ENCODE measurements at regions not wholly inside any gene's neighbourhood (a gene's known extent, or its start where the extent isn't known, plus 50 kb on each side); places are given as distances from the start of the nearest gene placed in this dataset.
A peak's percentile ranks its signal among the peaks of the same experiment; 100 is the strongest.

GRCh38 chr14:98014851-98015615 is 1217.9 kb downstream of the VRK1 start:
- Mint-ChIP-seq H3K4me3 (no peak overlapping the region), H3K9me3 (no peaks in the 10 kb centered on the region), H3K27me3 (no peaks in the 10 kb centered on the region), H3K27ac (peak overlapping the region in 1 of 2 donors; percentile 50), H3K36me3 (ENCODE audit: insufficient read depth) (peaks cover 2% of the 10 kb centered on the region), H3K4me1 (ENCODE audit: low read depth in 2 of 2) (peaks cover 30 to 34% of the 10 kb centered on the region in 2 donors)
- ATAC-seq (replicated peaks) (no peak), DNase-seq (no peak)

DNA sequence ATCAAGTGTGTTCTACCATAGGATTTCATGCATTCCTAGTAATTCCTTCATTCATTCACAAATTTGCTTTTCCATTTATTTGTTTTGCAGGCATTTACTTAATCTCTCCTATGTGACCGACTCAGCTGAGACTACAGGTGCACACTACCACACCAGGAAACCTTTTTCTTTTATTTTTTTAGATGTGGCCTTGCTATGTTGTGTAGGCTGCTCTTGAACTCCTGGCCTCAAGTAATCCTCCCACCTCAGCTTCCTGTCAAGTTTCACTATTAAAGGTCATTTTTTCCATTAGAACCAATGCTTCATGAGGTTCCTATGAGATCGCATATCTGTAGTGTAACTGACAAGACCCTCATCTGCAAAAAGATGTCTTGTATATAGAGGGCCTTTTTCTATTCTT is 1218.7 kb downstream of the VRK1 start:
- DNase-seq (no peak), ATAC-seq (replicated peaks) (no peak)
- H3K4me3 Mint-ChIP-seq: no peak overlapping the region
- no peaks in the 10 kb centered on the region for H3K27me3 Mint-ChIP-seq
- H3K9me3 Mint-ChIP-seq: no peaks in the 10 kb centered on the region
- peak overlapping the region in 1 of 2 donors; percentile 16 for H3K27ac Mint-ChIP-seq
- H3K36me3 Mint-ChIP-seq (ENCODE audit: insufficient read depth): peaks cover 2% of the 10 kb centered on the region
- H3K4me1 Mint-ChIP-seq (ENCODE audit: low read depth in 2 of 2): peaks cover 30 to 34% of the 10 kb centered on the region in 2 donors

GRCh38 chr14:98018628-98019027 is 1221.4 kb downstream of the VRK1 start:
- Mint-ChIP-seq H3K27me3 (no peaks in the 10 kb centered on the region), H3K9me3 (no peaks in the 10 kb centered on the region), H3K4me3 (no peak overlapping the region), H3K27ac (peak overlapping the region in 1 of 2 donors; percentile 22), H3K4me1 (ENCODE audit: low read depth in 2 of 2) (peaks cover 30 to 34% of the 10 kb centered on the region in 2 donors), H3K36me3 (ENCODE audit: insufficient read depth) (peaks cover 2% of the 10 kb centered on the region)
- DNase-seq: peak in 2 of 3 experiments; percentile 7 to 14
- peak; percentile 86 for ATAC-seq (replicated peaks)

DNA sequence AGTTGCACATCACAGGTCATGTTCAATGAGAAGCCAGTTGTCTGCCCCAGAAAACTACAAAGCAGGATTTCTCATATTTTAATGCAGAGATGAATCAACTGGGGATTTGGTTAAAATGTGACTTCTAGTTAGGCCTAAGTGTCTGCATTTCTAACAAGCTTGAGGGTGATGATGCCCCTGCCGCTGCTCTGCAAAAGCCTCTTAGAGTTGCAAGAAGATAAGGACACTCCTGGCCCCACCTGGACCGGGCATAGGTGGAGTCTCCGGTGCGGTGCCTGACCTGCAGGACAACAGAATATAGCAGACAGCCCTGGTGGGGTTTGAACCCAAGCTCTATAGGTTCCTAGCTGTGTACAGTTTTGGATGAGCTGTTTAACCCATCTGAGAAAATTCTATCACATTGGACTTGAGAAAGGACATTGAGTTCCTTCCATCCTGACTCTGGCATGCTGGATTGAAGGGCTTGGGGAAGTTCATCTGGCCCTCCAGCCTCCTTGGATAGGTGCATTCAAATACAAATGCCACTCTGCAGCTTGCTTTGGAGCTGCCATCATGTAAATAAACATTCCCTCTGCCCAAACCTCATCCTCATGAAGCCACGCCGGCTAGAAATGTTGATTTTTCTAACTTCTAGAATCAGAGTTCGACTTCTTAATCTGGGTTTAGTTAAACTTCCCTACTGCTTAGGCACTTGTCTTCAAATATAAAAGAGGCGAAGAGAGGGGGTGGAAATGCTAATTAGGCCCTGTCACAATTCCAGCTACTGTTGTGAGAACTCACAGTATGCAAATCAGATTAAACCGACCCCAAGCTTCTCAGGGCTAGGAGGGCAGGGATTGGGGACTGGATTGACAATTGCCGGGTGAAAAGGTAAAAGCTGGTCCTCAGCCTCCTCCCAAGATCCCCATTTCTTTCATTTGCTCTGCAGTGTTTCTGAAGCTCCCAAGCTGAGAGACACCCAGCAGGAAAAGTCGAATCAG is 1225.6 kb downstream of the VRK1 start:
- Mint-ChIP-seq H3K27ac (no peak overlapping the region), H3K4me3 (no peak overlapping the region), H3K9me3 (no peaks in the 10 kb centered on the region), H3K27me3 (peaks cover 0 to 6% of the 10 kb centered on the region in 2 donors), H3K36me3 (ENCODE audit: insufficient read depth) (no peaks in the 10 kb centered on the region), H3K4me1 (ENCODE audit: low read depth in 2 of 2) (peaks cover 12 to 13% of the 10 kb centered on the region in 2 donors)
- DNase-seq: no peak
- ATAC-seq (replicated peaks): no peak

GRCh38 chr14:98028162-98028561 is 1231.0 kb downstream of the VRK1 start:
- Mint-ChIP-seq H3K4me1 (ENCODE audit: low read depth in 2 of 2) (no peaks in the 10 kb centered on the region), H3K9me3 (peaks cover 0 to 3% of the 10 kb centered on the region in 2 donors), H3K27me3 (peaks cover 0 to 6% of the 10 kb centered on the region in 2 donors), H3K4me3 (no peak overlapping the region), H3K27ac (no peak overlapping the region), H3K36me3 (ENCODE audit: insufficient read depth) (no peaks in the 10 kb centered on the region)
- no peak for DNase-seq
- ATAC-seq (replicated peaks): no peak

DNA sequence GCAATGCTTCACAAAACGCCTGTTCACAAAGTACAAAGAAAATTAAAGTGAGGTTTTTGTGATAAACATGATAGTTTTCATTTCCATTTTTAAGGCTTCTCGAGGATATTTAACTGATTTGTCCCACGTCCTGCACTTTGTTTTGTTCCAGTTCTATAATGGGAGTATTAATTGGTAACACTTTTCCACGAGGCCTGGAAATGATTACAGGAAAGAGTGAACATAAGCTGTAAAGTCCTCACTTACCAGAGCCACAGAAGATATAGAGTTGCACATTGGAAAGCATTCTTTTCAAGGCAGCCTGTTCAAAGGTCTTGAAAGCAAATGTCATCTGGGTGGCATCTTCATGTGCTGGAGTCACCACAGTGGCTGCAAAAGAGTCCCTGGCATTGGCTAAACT is 1236.6 kb downstream of the BCL11B start:
- Mint-ChIP-seq H3K36me3 (ENCODE audit: insufficient read depth) (no peaks in the 10 kb centered on the region), H3K4me1 (ENCODE audit: low read depth in 2 of 2) (no peaks in the 10 kb centered on the region), H3K27me3 (no peaks in the 10 kb centered on the region), H3K27ac (no peak overlapping the region), H3K4me3 (no peak overlapping the region), H3K9me3 (peaks cover 0 to 3% of the 10 kb centered on the region in 2 donors)
- DNase-seq (no peak), ATAC-seq (replicated peaks) (no peak)

DNA sequence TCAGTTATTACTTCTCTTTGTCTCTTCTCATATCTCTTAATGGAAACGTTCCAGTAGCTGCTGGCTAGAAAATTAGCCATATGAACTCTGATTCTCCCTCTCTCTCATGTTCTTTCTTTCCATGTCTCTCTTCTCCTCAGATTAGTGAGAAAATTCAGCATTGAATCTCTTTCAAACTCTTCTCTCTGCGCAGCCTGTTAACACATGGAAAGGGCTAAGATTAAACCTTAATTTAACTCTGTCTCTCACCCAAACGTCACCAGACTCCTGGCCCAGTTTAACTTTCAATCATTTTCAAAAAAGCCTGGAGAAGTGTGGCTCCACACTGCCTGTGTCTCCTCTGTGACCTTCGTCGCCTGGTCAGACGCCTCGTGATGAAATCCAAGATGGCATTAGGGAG is 1234.2 kb downstream of the BCL11B start:
- ATAC-seq (replicated peaks) (no peak), DNase-seq (no peak)
- Mint-ChIP-seq H3K9me3 (no peaks in the 10 kb centered on the region), H3K27ac (no peak overlapping the region), H3K4me3 (no peak overlapping the region), H3K27me3 (no peaks in the 10 kb centered on the region), H3K4me1 (ENCODE audit: low read depth in 2 of 2) (no peaks in the 10 kb centered on the region), H3K36me3 (ENCODE audit: insufficient read depth) (no peaks in the 10 kb centered on the region)

GRCh38 chr14:98056946-98057345 is 1215.1 kb downstream of the BCL11B start:
- Mint-ChIP-seq H3K36me3 (ENCODE audit: insufficient read depth) (no peaks in the 10 kb centered on the region), H3K27me3 (no peaks in the 10 kb centered on the region), H3K4me3 (no peak overlapping the region), H3K9me3 (no peaks in the 10 kb centered on the region), H3K4me1 (ENCODE audit: low read depth in 2 of 2) (no peaks in the 10 kb centered on the region), H3K27ac (no peak overlapping the region)
- ATAC-seq (replicated peaks) (no peak), DNase-seq (no peak)

GRCh38 chr14:98059106-98059505 is 1212.9 kb downstream of the BCL11B start:
- DNase-seq: no peak
- H3K4me1 Mint-ChIP-seq (ENCODE audit: low read depth in 2 of 2): peaks cover 0 to 3% of the 10 kb centered on the region in 2 donors

GRCh38 chr14:98062083-98062482 is 1209.9 kb downstream of the BCL11B start:
- no peaks in the 10 kb centered on the region for H3K9me3 Mint-ChIP-seq
- peaks cover 0 to 10% of the 10 kb centered on the region in 2 donors for H3K27me3 Mint-ChIP-seq
- DNase-seq (no peak), ATAC-seq (replicated peaks) (no peak)
- no peak overlapping the region for H3K27ac Mint-ChIP-seq
- peaks cover 3% of the 10 kb centered on the region for H3K36me3 Mint-ChIP-seq (ENCODE audit: insufficient read depth)
- peaks cover 0 to 6% of the 10 kb centered on the region in 2 donors for H3K4me1 Mint-ChIP-seq (ENCODE audit: low read depth in 2 of 2)
- no peak overlapping the region for H3K4me3 Mint-ChIP-seq

More at GRCh38 chr14:98059106-98059505, 1212.9 kb downstream of the BCL11B start:
- Mint-ChIP-seq H3K36me3 (ENCODE audit: insufficient read depth) (peaks cover 3% of the 10 kb centered on the region), H3K9me3 (no peaks in the 10 kb centered on the region), H3K27me3 (peaks cover 0 to 10% of the 10 kb centered on the region in 2 donors), H3K4me3 (no peak overlapping the region), H3K27ac (no peak overlapping the region)
- ATAC-seq (replicated peaks): no peak

- ATAC-seq (replicated peaks) (no peak), DNase-seq (no peak)
- Mint-ChIP-seq H3K4me1 (ENCODE audit: low read depth in 2 of 2) (no peaks in the 10 kb centered on the region), H3K9me3 (no peaks in the 10 kb centered on the region), H3K27me3 (no peaks in the 10 kb centered on the region), H3K36me3 (ENCODE audit: insufficient read depth) (no peaks in the 10 kb centered on the region), H3K27ac (no peak overlapping the region), H3K4me3 (no peak overlapping the region)
Measured at GRCh38 chr14:98069712-98070171, 1202.3 kb downstream of the BCL11B start.

- Mint-ChIP-seq H3K27ac (no peak overlapping the region), H3K9me3 (no peaks in the 10 kb centered on the region), H3K36me3 (ENCODE audit: insufficient read depth) (no peaks in the 10 kb centered on the region), H3K4me1 (ENCODE audit: low read depth in 2 of 2) (no peaks in the 10 kb centered on the region), H3K27me3 (no peaks in the 10 kb centered on the region), H3K4me3 (no peak overlapping the region)
- DNase-seq (no peak), ATAC-seq (replicated peaks) (no peak)
Measured at GRCh38 chr14:98070536-98070935, 1201.5 kb downstream of the BCL11B start.

DNA sequence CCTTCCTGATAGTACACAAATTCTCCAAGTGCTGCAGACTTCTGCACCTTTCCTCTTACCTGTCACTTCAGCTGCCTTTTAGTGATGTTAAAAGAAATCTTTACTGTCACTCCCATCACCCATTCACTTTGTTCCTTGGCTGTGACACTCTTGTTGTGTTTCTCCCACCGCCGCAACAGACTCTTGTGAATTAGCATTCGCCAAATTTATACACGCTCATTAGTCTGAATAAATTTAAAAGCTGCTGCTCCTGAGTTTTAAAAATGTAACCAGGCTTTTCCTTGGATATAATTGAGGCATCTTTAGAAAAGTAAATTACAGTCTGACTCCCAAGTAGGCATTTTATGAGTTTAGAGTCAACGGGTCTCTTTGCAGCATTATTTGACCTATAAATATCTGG is 1197.9 kb downstream of the BCL11B start:
- H3K4me1 Mint-ChIP-seq (ENCODE audit: low read depth in 2 of 2): no peaks in the 10 kb centered on the region
- no peak overlapping the region for H3K27ac Mint-ChIP-seq
- no peaks in the 10 kb centered on the region for H3K27me3 Mint-ChIP-seq
- ATAC-seq (replicated peaks) (no peak), DNase-seq (no peak)
- no peak overlapping the region for H3K4me3 Mint-ChIP-seq
- H3K9me3 Mint-ChIP-seq: no peaks in the 10 kb centered on the region
- H3K36me3 Mint-ChIP-seq (ENCODE audit: insufficient read depth): peaks cover 2% of the 10 kb centered on the region
